GM23338 (cell line): ENCODE measurements at regions not wholly inside any gene's neighbourhood (a gene's known extent, or its start where the extent isn't known, plus 50 kb on each side); places are given as distances from the start of the nearest gene placed in this dataset.

Experiments
- CREB1 ChIP-seq: fragments of 250-450 bp; sonication (Bioruptor Pico); IDR thresholded peaks from 2 replicates; pipeline ENCODE4 v1.5.0; 2020; ENCODE audit warnings: low read depth, mild to moderate bottlenecking, moderate library complexity
- TF ChIP-seq, protein P1 (sequence below), 2 experiments: fragments of 200-600 bp in 1 of 2; sonication (generic) in 1 of 2; conservative IDR thresholded peaks; 2 replicates each; pipeline versions ENCODE4 v1.5.1 to v1.6.1; 2016 to 2017; ENCODE audit warnings: antibody characterized with exemption in 2 of 2, low read depth in 2 of 2, mild to moderate bottlenecking in 2 of 2, moderate library complexity in 1 of 2

DNA sequence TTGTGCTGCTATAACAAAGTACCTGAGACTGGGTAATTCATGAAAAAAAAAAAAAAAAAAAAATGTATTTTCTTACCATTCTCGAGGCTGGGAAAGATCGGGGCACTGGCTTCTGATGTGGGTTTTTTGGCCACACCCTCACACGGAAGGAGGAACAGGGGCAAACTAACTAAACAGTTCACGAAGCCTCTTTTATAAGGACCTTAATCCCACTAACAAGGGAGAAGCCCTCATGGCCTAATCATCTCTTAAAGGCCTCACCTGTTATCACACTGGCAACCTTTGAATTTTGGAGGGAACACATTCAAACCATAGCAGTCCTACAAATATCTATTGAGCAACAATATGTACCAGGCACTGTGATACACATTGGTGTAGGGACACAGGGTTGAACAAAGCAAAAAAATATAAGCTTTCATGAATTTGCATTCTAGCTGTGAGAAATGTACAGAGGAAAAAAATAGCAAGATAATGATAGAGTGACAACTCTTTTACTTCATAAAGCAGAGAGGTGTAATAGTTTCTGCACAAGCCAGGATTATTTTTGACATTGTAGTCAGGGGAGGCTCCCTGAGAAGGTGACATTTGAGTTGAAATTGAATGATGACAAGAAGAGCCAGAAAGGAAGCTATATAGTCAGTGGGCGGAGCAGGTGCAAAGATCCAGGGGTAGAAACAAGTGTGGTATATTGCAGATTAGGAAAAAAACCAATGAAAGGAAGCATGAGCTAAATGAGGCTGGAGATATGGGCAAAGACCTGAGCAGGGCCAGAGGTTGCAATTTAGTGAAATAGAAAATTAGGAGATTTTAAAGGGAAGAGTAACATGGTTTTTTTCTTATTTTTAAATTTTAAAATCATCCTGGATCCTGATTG lies 68.1 kb upstream of the GRAMD2B start:
- TF ChIP-seq CREB1, result no peak
- TF ChIP-seq, protein P1, sequence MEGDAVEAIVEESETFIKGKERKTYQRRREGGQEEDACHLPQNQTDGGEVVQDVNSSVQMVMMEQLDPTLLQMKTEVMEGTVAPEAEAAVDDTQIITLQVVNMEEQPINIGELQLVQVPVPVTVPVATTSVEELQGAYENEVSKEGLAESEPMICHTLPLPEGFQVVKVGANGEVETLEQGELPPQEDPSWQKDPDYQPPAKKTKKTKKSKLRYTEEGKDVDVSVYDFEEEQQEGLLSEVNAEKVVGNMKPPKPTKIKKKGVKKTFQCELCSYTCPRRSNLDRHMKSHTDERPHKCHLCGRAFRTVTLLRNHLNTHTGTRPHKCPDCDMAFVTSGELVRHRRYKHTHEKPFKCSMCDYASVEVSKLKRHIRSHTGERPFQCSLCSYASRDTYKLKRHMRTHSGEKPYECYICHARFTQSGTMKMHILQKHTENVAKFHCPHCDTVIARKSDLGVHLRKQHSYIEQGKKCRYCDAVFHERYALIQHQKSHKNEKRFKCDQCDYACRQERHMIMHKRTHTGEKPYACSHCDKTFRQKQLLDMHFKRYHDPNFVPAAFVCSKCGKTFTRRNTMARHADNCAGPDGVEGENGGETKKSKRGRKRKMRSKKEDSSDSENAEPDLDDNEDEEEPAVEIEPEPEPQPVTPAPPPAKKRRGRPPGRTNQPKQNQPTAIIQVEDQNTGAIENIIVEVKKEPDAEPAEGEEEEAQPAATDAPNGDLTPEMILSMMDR (conservative IDR thresholded peaks at IDR 0.05; ENCODE audit: low read depth in 2 of 2), result no peak
